Transverse colon (tissue), 4 donors: ENCODE measurements at regions not wholly inside any gene's neighbourhood (a gene's known extent, or its start where the extent isn't known, plus 50 kb on each side); places are given as distances from the start of the nearest gene placed in this dataset.

ENCODE experiments used
- CTCF ChIP-seq, 5 experiments: fragments of 200-600 bp in 3 of 5; fragments of 450-650 bp in 2 of 5; sonication (generic) in 3 of 5; IDR thresholded peaks; 1 replicate in 2 of 5; 2 replicates in 3 of 5; pipeline ENCODE4 v1.5.1; 2016 to 2017; ENCODE audit warnings: antibody characterized with exemption in 5 of 5, inconsistent platforms in 3 of 5, mild to moderate bottlenecking in 2 of 5, moderate library complexity in 1 of 5
- POLR2AphosphoS5 ChIP-seq, 3 donors: sonication (generic); formaldehyde crosslinking; IDR thresholded peaks; one replicate each; pipeline ENCODE4 v1.6.1; 2016; ENCODE audit warnings: antibody characterized with exemption in 3 of 3

DNA sequence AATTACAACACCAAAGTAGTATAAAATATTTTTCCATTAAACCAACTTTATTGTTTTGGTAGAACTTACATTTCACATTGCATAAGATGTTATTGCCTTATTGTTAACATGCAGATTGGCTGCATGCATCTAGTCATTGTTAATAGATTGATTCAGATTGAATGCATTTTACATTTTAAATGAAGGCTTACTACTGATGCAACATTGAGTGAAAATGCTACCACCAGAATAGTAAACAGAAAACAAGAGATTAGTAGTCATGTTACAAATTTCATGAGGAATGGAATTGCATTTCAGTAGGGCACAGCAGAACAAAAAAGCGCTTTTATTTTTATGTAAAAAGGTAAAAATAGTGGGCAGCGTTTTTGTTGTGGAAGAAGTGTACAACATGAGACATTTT is 298.3 kb downstream of the ARL4A start:
- TF ChIP-seq CTCF (IDR thresholded peaks at IDR 0.05) (no peak), POLR2AphosphoS5 (IDR thresholded peaks at IDR 0.05) (no peak)
